ENCODE measurements at regions not wholly inside any gene's neighbourhood (a gene's known extent, or its start where the extent isn't known, plus 50 kb on each side); places are given as distances from the start of the nearest gene placed in this dataset.

DNA sequence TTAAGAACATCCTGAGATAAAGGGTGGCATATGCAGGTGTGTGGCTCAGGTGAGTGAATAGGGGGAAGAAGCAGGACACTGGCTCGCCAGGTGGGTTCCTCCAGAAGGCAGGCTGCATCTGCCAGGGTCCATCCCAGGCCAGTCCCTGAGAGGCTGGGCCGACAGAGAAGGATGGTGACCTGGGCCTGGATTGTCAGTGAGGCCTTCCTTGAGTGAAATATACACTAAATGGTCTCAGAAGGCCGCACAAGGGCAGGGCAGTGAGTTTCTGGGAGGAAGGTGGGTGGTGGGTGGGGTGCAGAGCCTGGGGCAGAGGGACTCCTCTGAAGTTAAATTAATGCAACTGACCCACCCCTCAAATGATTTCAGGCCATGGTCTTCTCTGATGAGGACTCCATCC lies 182.1 kb downstream of the ANKRD30B start:
- TF ChIP-seq, protein P1, sequence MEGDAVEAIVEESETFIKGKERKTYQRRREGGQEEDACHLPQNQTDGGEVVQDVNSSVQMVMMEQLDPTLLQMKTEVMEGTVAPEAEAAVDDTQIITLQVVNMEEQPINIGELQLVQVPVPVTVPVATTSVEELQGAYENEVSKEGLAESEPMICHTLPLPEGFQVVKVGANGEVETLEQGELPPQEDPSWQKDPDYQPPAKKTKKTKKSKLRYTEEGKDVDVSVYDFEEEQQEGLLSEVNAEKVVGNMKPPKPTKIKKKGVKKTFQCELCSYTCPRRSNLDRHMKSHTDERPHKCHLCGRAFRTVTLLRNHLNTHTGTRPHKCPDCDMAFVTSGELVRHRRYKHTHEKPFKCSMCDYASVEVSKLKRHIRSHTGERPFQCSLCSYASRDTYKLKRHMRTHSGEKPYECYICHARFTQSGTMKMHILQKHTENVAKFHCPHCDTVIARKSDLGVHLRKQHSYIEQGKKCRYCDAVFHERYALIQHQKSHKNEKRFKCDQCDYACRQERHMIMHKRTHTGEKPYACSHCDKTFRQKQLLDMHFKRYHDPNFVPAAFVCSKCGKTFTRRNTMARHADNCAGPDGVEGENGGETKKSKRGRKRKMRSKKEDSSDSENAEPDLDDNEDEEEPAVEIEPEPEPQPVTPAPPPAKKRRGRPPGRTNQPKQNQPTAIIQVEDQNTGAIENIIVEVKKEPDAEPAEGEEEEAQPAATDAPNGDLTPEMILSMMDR (IDR thresholded peaks at IDR 0.05), result no peak
- no peak for TF ChIP-seq POLR2AphosphoS5 (IDR thresholded peaks at IDR 0.05)
